TTC549 (cell line): ENCODE measurements at regions not wholly inside any gene's neighbourhood (a gene's known extent, or its start where the extent isn't known, plus 50 kb on each side); places are given as distances from the start of the nearest gene placed in this dataset.
"Not testable (repeated sequence)": the region's sequence is repeated elsewhere in the genome, so short reads cannot be mapped to it uniquely, and the experiment has no call there.

ENCODE experiments used
- FAIRE-seq: peaks from 2 replicates; lab custom pipeline; 2012; peaks lifted over from hg19 to GRCh38; lab: Jason Lieb, UNC

- FAIRE-seq = not testable (repeated sequence)
These were observed 55.9 kb upstream of the CYRIA start for GRCh38 chr2:16721529-16721928.

- not testable (repeated sequence) for FAIRE-seq
These were observed 55.1 kb upstream of the CYRIA start for GRCh38 chr2:16720737-16721136.

- no peak for FAIRE-seq
These were observed 53.8 kb upstream of the CYRIA start for GRCh38 chr2:16719485-16719808.

- no peak for FAIRE-seq
These were observed 53.2 kb upstream of the CYRIA start for GRCh38 chr2:16718576-16719484.

- FAIRE-seq = no peak
These were observed 51.8 kb upstream of the CYRIA start for GRCh38 chr2:16717477-16717876.

- FAIRE-seq = no peak
These were observed 51.3 kb upstream of the CYRIA start for GRCh38 chr2:16716944-16717343.

GRCh38 chr2:16716024-16716423 lies 50.4 kb upstream of the CYRIA start:
- FAIRE-seq = no peak
